Neural progenitor cell (in vitro differentiated cells): ENCODE measurements at regions not wholly inside any gene's neighbourhood (a gene's known extent, or its start where the extent isn't known, plus 50 kb on each side); places are given as distances from the start of the nearest gene placed in this dataset.
A peak's percentile ranks its signal among the peaks of the same experiment; 100 is the strongest.

Experiments used
- DNase-seq: peaks from one replicate; pipeline ENCODE4 v3.0.0-alpha.2; 2016; ENCODE audit warnings: low spot score
- H2AFZ ChIP-seq: fragments of 200-600 bp; sonication (generic); replicated peaks from 2 replicates; pipeline ENCODE4 v1.6.1; 2016; ENCODE audit warnings: antibody characterized with exemption
- H3F3A ChIP-seq: fragments of 200-600 bp; sonication (generic); 2 replicates; pipeline ENCODE4 v1.6.1; 2016; ENCODE audit warnings: antibody characterized with exemption, low read depth
- H3K27ac ChIP-seq: fragments of 200-600 bp; sonication (generic); 2 replicates; pipeline ENCODE4 v1.5.1; 2016; ENCODE audit warnings: mild to moderate bottlenecking
- H3K27me3 ChIP-seq: fragments of 200-600 bp; sonication (generic); 2 replicates; pipeline ENCODE4 v1.6.1; 2016; ENCODE audit warnings: mild to moderate bottlenecking, moderate library complexity
- H3K36me3 ChIP-seq: fragments of 200-600 bp; sonication (generic); 2 replicates; pipeline ENCODE4 v1.5.1; 2016
- H3K4me1 ChIP-seq: fragments of 200-600 bp; sonication (generic); 2 replicates; pipeline ENCODE4 v1.6.1; 2016; ENCODE audit warnings: mixed run types
- H3K4me2 ChIP-seq: fragments of 200-600 bp; sonication (generic); 2 replicates; pipeline ENCODE4 v1.6.1; 2016
- H3K4me3 ChIP-seq: fragments of 200-600 bp; sonication (generic); 2 replicates; pipeline ENCODE4 v1.5.1; 2016
- H3K79me2 ChIP-seq: fragments of 200-600 bp; sonication (generic); 2 replicates; pipeline ENCODE4 v1.6.1; 2016; ENCODE audit warnings: low read depth
- H3K9ac ChIP-seq: fragments of 200-600 bp; sonication (generic); 2 replicates; pipeline ENCODE4 v1.6.1; 2016
- H3K9me3 ChIP-seq: fragments of 200-600 bp; sonication (generic); 2 replicates; pipeline ENCODE4 v1.5.1; 2016; ENCODE audit warnings: low read depth
- H4K20me1 ChIP-seq: fragments of 200-600 bp; sonication (generic); 2 replicates; pipeline ENCODE4 v1.6.1; 2016; ENCODE audit warnings: low read depth
- H3K27ac Mint-ChIP-seq: 3 replicates; pipeline ENCODE4 v1.8.0; 2021; ENCODE audit warnings: mixed read lengths
- H3K27me3 Mint-ChIP-seq: 2 replicates; pipeline ENCODE4 v1.8.0; 2022; ENCODE audit warnings: low read depth, mild to moderate bottlenecking, inconsistent platforms, moderate library complexity, mixed read lengths; ENCODE audit not compliant: insufficient read depth
- H3K36me3 Mint-ChIP-seq: 3 replicates; pipeline ENCODE4 v1.8.0; 2021; ENCODE audit warnings: mixed read lengths
- H3K4me1 Mint-ChIP-seq: 3 replicates; pipeline ENCODE4 v1.8.0; 2021; ENCODE audit warnings: mixed read lengths
- H3K4me3 Mint-ChIP-seq: 3 replicates; pipeline ENCODE4 v1.8.0; 2021; ENCODE audit warnings: mild to moderate bottlenecking, moderate library complexity, mixed read lengths
- H3K9me3 Mint-ChIP-seq: 3 replicates; pipeline ENCODE4 v1.8.0; 2020; ENCODE audit warnings: mixed read lengths
- EZH2 ChIP-seq: fragments of 200-600 bp; sonication (generic); IDR thresholded peaks from 2 replicates; pipeline ENCODE4 v1.6.1; 2017; ENCODE audit warnings: antibody characterized with exemption, mild to moderate bottlenecking, moderate library complexity
- EZH2phosphoT487 ChIP-seq: fragments of 200-600 bp; sonication (generic); IDR thresholded peaks from 2 replicates; pipeline ENCODE4 v1.6.1; 2017; ENCODE audit warnings: antibody characterized with exemption
- TF ChIP-seq, protein P1 (sequence below): fragments of 200-600 bp; sonication (generic); IDR thresholded peaks from 2 replicates; pipeline ENCODE4 v1.5.1; 2017; ENCODE audit warnings: antibody characterized with exemption, mild to moderate bottlenecking

DNA sequence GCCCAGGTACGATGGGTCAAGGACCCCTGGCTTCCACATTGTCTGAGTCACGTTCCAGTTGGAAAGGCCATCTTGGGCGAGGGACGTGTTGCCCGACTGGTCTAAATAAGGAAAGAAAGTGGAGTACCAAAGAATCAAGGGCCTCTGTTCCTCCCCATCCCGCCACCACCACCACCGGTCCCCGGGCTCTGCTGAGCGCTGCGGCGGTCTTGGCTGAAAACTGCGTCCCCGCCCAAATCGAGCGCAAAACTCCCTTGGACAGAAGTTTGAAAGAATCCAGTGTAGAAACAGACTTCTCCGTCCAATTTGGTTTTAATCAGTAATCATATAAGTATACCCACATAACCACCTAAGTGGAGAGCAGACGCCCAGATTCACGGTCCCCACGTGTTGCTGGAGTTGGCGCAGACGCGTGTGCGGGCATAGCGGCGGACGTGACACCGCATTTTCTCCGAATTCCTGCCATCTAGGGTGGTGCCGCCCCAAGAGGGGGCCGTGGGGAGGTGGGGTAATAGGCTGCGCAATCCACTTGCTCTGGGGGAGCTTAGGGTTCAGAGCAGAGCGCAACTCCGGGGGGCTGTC is 243.8 kb upstream of the TOPAZ1 start:
- H3K27ac Mint-ChIP-seq = no peak overlapping the region
- H3K27ac ChIP-seq = no peak overlapping the region
- no peak overlapping the region for H3K9ac ChIP-seq
- H3K79me2 ChIP-seq = no peaks in the 10 kb centered on the region
- H3K4me2 ChIP-seq = peak overlapping the region; percentile 95
- H3K9me3 ChIP-seq = no peaks in the 10 kb centered on the region
- H3K27me3 ChIP-seq = peaks cover 99% of the 10 kb centered on the region
- peaks cover 77% of the 10 kb centered on the region for H3K27me3 Mint-ChIP-seq
- peak overlapping the region; percentile 82 for H3K4me3 Mint-ChIP-seq
- peak; percentile 84 for TF ChIP-seq EZH2phosphoT487
- TF ChIP-seq, protein P1, sequence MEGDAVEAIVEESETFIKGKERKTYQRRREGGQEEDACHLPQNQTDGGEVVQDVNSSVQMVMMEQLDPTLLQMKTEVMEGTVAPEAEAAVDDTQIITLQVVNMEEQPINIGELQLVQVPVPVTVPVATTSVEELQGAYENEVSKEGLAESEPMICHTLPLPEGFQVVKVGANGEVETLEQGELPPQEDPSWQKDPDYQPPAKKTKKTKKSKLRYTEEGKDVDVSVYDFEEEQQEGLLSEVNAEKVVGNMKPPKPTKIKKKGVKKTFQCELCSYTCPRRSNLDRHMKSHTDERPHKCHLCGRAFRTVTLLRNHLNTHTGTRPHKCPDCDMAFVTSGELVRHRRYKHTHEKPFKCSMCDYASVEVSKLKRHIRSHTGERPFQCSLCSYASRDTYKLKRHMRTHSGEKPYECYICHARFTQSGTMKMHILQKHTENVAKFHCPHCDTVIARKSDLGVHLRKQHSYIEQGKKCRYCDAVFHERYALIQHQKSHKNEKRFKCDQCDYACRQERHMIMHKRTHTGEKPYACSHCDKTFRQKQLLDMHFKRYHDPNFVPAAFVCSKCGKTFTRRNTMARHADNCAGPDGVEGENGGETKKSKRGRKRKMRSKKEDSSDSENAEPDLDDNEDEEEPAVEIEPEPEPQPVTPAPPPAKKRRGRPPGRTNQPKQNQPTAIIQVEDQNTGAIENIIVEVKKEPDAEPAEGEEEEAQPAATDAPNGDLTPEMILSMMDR = no peak
- peak; percentile 93 for TF ChIP-seq EZH2
- H4K20me1 ChIP-seq = peaks cover 21% of the 10 kb centered on the region
- H3F3A ChIP-seq = peaks cover 32% of the 10 kb centered on the region
- H3K36me3 Mint-ChIP-seq = no peaks in the 10 kb centered on the region
- peaks cover 38% of the 10 kb centered on the region for H3K4me1 Mint-ChIP-seq
- H3K4me3 ChIP-seq = peak overlapping the region; percentile 58
- peaks cover 16% of the 10 kb centered on the region for H3K9me3 Mint-ChIP-seq
- peaks cover 19% of the 10 kb centered on the region for H3K4me1 ChIP-seq
- peak; percentile 52 for DNase-seq
- no peaks in the 10 kb centered on the region for H3K36me3 ChIP-seq
- no peak overlapping the region for H2AFZ ChIP-seq

DNA sequence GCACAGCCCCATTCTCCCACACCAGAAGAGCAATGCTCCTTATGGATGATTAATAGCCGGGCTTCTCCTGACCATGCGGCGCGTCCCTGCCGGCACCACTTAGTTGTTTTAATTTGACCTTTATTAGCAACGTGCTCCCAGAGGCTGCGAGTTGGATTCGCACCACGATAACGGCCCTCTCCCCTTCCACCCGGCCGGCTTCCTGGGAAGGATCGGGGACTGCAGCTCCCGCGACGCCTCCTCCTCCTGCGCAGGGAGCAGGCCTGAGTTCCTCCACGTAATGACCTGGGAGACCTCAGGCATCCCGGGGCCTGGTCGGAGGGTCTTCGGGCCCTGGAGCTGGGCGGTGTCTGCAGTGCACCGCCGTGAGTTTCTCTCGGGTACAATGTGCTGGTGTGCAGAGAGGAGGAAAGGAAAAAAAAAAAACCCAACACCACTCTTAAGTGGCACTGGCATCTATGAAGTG is 243.3 kb upstream of the TOPAZ1 start:
- TF ChIP-seq EZH2 (peak; percentile 84), EZH2phosphoT487 (peak; percentile 72)
- TF ChIP-seq, protein P1 = no peak
- Histone ChIP-seq H2AFZ (no peak overlapping the region), H3K36me3 (no peaks in the 10 kb centered on the region), H3K4me1 (peaks cover 19% of the 10 kb centered on the region), H3K27me3 (peaks cover 94% of the 10 kb centered on the region), H3F3A (peaks cover 32% of the 10 kb centered on the region), H4K20me1 (peaks cover 21% of the 10 kb centered on the region), H3K9ac (no peak overlapping the region), H3K79me2 (no peaks in the 10 kb centered on the region), H3K4me2 (peak overlapping the region; percentile 95), H3K9me3 (no peaks in the 10 kb centered on the region), H3K27ac (no peak overlapping the region), H3K4me3 (peak overlapping the region; percentile 58)
- peak overlapping the region; percentile 82 for H3K4me3 Mint-ChIP-seq
- H3K27ac Mint-ChIP-seq = no peak overlapping the region
- peak; percentile 58 for DNase-seq
- H3K36me3 Mint-ChIP-seq = no peaks in the 10 kb centered on the region
- peaks cover 74% of the 10 kb centered on the region for H3K27me3 Mint-ChIP-seq
- peaks cover 38% of the 10 kb centered on the region for H3K4me1 Mint-ChIP-seq
- H3K9me3 Mint-ChIP-seq = peaks cover 12% of the 10 kb centered on the region

DNA sequence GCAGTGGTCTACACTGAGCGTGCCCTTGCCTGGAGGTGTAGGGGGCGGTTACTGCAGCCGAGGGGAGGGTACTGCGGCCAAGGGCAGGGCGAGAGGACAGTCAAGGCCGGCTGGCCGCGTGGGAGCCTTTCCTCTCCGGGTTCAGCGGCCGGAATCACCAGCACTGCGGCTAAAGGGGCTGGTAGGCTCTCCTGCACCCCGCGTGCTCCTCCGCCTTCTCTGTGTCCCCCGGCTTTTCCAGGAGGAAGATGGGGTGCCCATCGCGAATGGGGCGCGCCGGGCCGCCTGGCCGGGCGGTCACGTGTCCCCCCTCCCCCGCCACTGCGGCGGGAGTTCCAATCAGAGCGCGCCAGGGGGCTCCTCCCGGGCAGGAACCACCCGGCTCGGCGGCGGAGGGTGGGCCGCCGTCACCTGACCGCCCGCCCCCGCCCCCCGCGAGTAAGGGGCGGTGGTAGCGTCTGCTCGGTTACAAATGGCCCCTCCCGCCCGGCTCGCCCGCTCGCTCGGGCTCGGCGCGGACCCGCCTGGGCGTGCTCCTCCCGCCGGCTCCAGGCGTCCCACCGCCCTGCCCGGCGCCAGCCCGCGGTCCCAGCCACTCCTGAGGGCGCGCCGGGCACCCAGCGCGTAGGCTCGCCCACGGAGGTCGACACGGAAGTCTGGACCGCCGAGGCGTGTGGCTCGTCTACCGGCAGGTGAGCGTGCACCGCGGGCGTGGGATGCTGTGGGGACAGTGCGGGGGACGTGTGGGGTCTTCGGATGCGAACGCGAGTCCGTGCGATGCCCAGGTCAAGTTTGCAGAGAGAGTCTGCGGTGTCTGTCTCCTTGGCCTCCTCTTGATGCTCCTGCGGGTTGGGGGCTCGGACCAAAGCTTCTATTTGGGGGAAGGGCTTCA is 242.6 kb upstream of the TOPAZ1 start:
- H3K36me3 ChIP-seq = no peaks in the 10 kb centered on the region
- peak overlapping the region; percentile 58 for H3K4me3 ChIP-seq
- H3K9ac ChIP-seq = no peak overlapping the region
- peak; percentile 80 for DNase-seq
- Mint-ChIP-seq H3K36me3 (no peaks in the 10 kb centered on the region), H3K27me3 (peaks cover 70% of the 10 kb centered on the region), H3K27ac (no peak overlapping the region), H3K4me3 (peak overlapping the region; percentile 83), H3K4me1 (peaks cover 38% of the 10 kb centered on the region), H3K9me3 (peaks cover 7% of the 10 kb centered on the region)
- H3K79me2 ChIP-seq = no peaks in the 10 kb centered on the region
- peak overlapping the region; percentile 74 for H2AFZ ChIP-seq
- H3K4me2 ChIP-seq = peak overlapping the region; percentile 95
- H3K27ac ChIP-seq = no peak overlapping the region
- H3K9me3 ChIP-seq = no peaks in the 10 kb centered on the region
- H3K27me3 ChIP-seq = peaks cover 87% of the 10 kb centered on the region
- H4K20me1 ChIP-seq = peaks cover 21% of the 10 kb centered on the region
- peaks cover 32% of the 10 kb centered on the region for H3F3A ChIP-seq
- TF ChIP-seq EZH2 (no peak), EZH2phosphoT487 (no peak)
- TF ChIP-seq, protein P1 = no peak
- H3K4me1 ChIP-seq = peaks cover 19% of the 10 kb centered on the region
